ENCODE measurements at regions not wholly inside any gene's neighbourhood (a gene's known extent, or its start where the extent isn't known, plus 50 kb on each side); places are given as distances from the start of the nearest gene placed in this dataset.

DNA sequence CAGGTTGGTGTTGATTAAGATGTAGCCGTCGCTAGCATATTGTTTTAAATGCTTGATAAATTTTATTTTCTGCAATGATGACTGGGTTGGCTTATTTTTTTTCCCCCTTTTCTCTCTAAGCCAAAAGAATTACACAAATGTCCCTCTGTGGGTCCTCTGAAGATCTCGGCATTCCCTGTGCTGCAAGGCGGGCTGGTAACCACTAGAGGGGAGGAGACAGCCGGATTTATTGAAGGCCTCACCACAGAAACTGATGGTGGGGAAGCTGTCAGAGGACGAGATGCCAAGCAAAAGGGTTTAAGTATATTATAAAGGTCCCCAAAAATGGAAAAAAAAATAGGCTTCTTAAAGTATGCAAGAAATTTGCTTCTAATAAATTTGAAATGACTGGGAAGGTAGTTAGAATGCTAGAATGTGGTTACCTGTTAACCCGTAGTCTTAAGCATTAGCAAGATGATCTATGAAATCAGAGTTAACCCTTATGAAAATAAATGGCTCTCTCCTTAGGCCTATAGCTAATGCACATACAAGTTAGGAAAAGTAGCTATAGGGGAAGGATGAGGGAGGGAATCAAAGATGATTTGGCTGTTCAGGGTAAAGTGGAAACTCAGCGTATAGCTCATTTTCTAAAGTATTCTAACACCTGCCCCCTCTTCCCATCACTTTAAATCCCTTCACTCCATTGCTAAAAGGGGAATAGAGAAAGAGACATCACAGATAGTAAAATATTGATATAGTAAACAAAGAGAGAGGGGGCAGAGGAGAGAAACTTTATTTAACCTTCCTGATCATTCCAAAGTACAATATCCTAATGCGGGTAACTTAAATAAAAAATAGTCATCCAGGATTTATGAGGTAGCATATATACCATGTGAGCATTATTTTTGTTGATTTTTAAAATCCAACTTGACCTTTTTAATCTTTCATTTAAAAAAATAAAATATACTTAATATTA, 894.5 kb upstream of the POU3F3 start (continued):
- TF ChIP-seq MNT (IDR thresholded peaks at IDR 0.05), result no peak
- TF ChIP-seq RBAK (CRISPR knock-in tag; IDR thresholded peaks at IDR 0.05), result no peak
- no peak for TF ChIP-seq ATF6 (CRISPR knock-in tag; conservative IDR thresholded peaks at IDR 0.05)
- no peak for TF ChIP-seq NFAT5 (CRISPR knock-in tag; IDR thresholded peaks at IDR 0.05)
- TF ChIP-seq MAFG (CRISPR knock-in tag; IDR thresholded peaks at IDR 0.05), result no peak
- peak; percentile 84 for TF ChIP-seq STAG1 (CRISPR knock-in tag; IDR thresholded peaks at IDR 0.05)
- no peak for TF ChIP-seq ZNF784 (CRISPR knock-in tag; IDR thresholded peaks at IDR 0.05; ENCODE audit: borderline replicate concordance)
- TF ChIP-seq MTF1 (CRISPR knock-in tag; IDR thresholded peaks at IDR 0.05), result no peak
- TF ChIP-seq, protein P1, sequence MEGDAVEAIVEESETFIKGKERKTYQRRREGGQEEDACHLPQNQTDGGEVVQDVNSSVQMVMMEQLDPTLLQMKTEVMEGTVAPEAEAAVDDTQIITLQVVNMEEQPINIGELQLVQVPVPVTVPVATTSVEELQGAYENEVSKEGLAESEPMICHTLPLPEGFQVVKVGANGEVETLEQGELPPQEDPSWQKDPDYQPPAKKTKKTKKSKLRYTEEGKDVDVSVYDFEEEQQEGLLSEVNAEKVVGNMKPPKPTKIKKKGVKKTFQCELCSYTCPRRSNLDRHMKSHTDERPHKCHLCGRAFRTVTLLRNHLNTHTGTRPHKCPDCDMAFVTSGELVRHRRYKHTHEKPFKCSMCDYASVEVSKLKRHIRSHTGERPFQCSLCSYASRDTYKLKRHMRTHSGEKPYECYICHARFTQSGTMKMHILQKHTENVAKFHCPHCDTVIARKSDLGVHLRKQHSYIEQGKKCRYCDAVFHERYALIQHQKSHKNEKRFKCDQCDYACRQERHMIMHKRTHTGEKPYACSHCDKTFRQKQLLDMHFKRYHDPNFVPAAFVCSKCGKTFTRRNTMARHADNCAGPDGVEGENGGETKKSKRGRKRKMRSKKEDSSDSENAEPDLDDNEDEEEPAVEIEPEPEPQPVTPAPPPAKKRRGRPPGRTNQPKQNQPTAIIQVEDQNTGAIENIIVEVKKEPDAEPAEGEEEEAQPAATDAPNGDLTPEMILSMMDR (CRISPR knock-in tag; IDR thresholded peaks at IDR 0.05), result peak; percentile 77
- TF ChIP-seq SAFB2 (CRISPR knock-in tag; IDR thresholded peaks at IDR 0.05; ENCODE audit: borderline replicate concordance, low read depth), result no peak
- TF ChIP-seq PCBP2 (optimal IDR thresholded peaks at IDR 0.05; ENCODE audit: low read depth, low read length, poor library complexity, severe bottlenecking), result no peak
- TF ChIP-seq ZNF546 (CRISPR knock-in tag; conservative IDR thresholded peaks at IDR 0.05), result no peak
- no peak for TF ChIP-seq HMG20A (CRISPR knock-in tag; IDR thresholded peaks at IDR 0.05; ENCODE audit: borderline replicate concordance)
- TF ChIP-seq YEATS2 (CRISPR knock-in tag; IDR thresholded peaks at IDR 0.05; ENCODE audit: borderline replicate concordance), result no peak
- TF ChIP-seq SATB2 (CRISPR knock-in tag; IDR thresholded peaks at IDR 0.05), result no peak

All from HepG2 (cell line).